ENCODE measurements at regions not wholly inside any gene's neighbourhood (a gene's known extent, or its start where the extent isn't known, plus 50 kb on each side); places are given as distances from the start of the nearest gene placed in this dataset.

GRCh38 chr4:121439669-121440068, 58.9 kb upstream of the QRFPR start:
- TF ChIP-seq CTCF (IDR thresholded peaks at IDR 0.05; ENCODE audit: poor library complexity) = no peak
- TF ChIP-seq EZH2 (IDR thresholded peaks at IDR 0.05; ENCODE audit: borderline replicate concordance) = no peak
- TF ChIP-seq EZH2phosphoT487 (IDR thresholded peaks at IDR 0.05; ENCODE audit: low read depth, severe bottlenecking, unreplicated experiment) = no peak
